SK-N-SH (cell line): ENCODE measurements at regions not wholly inside any gene's neighbourhood (a gene's known extent, or its start where the extent isn't known, plus 50 kb on each side); places are given as distances from the start of the nearest gene placed in this dataset.

ENCODE experiments used
- CTCF ChIA-PET: fragments of 300-600, 350-600 bp; formaldehyde crosslinking; extraction: SDS; loops from one replicate; lab custom pipeline; 2021; lab: Yijun Ruan, JAX
- POLR2A ChIA-PET: fragments of 350-600 bp; sonication (Branson Sonifier 250); formaldehyde crosslinking; extraction: SDS; loops from one replicate; lab custom pipeline; 2020; ENCODE audit warnings: antibody characterized with exemption, inconsistent platforms; lab: Yijun Ruan, JAX
- DNase-seq: peaks from one replicate; pipeline ENCODE4 v3.0.0; 2012
- H2AFZ ChIP-seq: fragments of 200-600 bp; sonication (generic); 2 replicates; pipeline ENCODE4 v1.8.1; 2016; ENCODE audit warnings: antibody characterized with exemption, mild to moderate bottlenecking, low read depth
- H3F3A ChIP-seq: fragments of 200-600 bp; sonication (generic); replicated peaks from 2 replicates; pipeline ENCODE3; 2016; ENCODE audit warnings: antibody characterized with exemption, mild to moderate bottlenecking; ENCODE audit not compliant: insufficient read depth
- H3K27ac ChIP-seq, 2 experiments: fragments of 200-500 bp in 1 of 2; fragments of 200-600 bp in 1 of 2; sonication (Bioruptor generic) in 1 of 2; sonication (generic), shearing (Covaris generic) in 1 of 2; 2 replicates each; pipeline versions ENCODE4 v1.5.1 to v1.6.1; 2014 to 2016; ENCODE audit warnings: low read depth in 2 of 2, inconsistent platforms in 1 of 2, low read length in 1 of 2, mild to moderate bottlenecking in 1 of 2, mixed read lengths in 1 of 2
- H3K27me3 ChIP-seq: fragments of 200-600 bp; sonication (generic), shearing (Covaris generic); 2 replicates; pipeline ENCODE4 v1.6.1; 2016; ENCODE audit warnings: mixed run types; ENCODE audit not compliant: insufficient read depth
- H3K36me3 ChIP-seq, 2 experiments: fragments of 200-500 bp in 1 of 2; fragments of 200-600 bp in 1 of 2; sonication (Bioruptor generic) in 1 of 2; sonication (generic) in 1 of 2; replicated peaks in 1 of 2; 2 replicates each; pipeline versions ENCODE3 to v1.5.1; 2014 to 2016; ENCODE audit warnings: low read length in 1 of 2, mild to moderate bottlenecking in 1 of 2; ENCODE audit not compliant: insufficient read depth in 2 of 2, control insufficient read depth in 1 of 2
- H3K4me1 ChIP-seq, 2 experiments: fragments of 200-500 bp in 1 of 2; fragments of 200-600 bp in 1 of 2; sonication (Bioruptor generic) in 1 of 2; sonication (generic), shearing (Covaris generic) in 1 of 2; 2 replicates each; pipeline versions ENCODE4 v1.5.1 to v1.6.1; 2014 to 2016; ENCODE audit warnings: low read depth in 1 of 2, low read length in 1 of 2, mixed run types in 1 of 2; ENCODE audit not compliant: insufficient read depth in 2 of 2, control insufficient read depth in 1 of 2
- H3K4me2 ChIP-seq: fragments of 200-600 bp; sonication (generic), shearing (Covaris generic); 2 replicates; pipeline ENCODE4 v1.6.1; 2017; ENCODE audit warnings: mixed run types
- H3K4me3 ChIP-seq, 2 experiments: fragments of 200-500 bp in 1 of 2; fragments of 200-600 bp in 1 of 2; sonication (Bioruptor generic) in 1 of 2; sonication (generic), shearing (Covaris generic) in 1 of 2; 2 replicates each; pipeline versions ENCODE4 v1.5.1 to v1.8.1; 2014 to 2016; ENCODE audit warnings: low read depth in 2 of 2, inconsistent platforms in 1 of 2, low read length in 1 of 2, mild to moderate bottlenecking in 1 of 2, mixed read lengths in 1 of 2, moderate library complexity in 1 of 2
- H3K79me2 ChIP-seq: fragments of 200-600 bp; sonication (generic); 2 replicates; pipeline ENCODE4 v1.8.1; 2017; ENCODE audit warnings: mild to moderate bottlenecking; ENCODE audit not compliant: insufficient read depth
- H3K9ac ChIP-seq: fragments of 200-600 bp; sonication (generic); 2 replicates; pipeline ENCODE4 v1.6.1; 2017; ENCODE audit warnings: mixed run types
- H3K9me2 ChIP-seq: fragments of 200-600 bp; sonication (generic); 2 replicates; pipeline ENCODE4 v1.6.1; 2017; ENCODE audit warnings: mixed run types
- H3K9me3 ChIP-seq: fragments of 200-600 bp; sonication (generic); 2 replicates; pipeline ENCODE4 v1.6.1; 2017; ENCODE audit warnings: mixed run types, mild to moderate bottlenecking, moderate library complexity
- H4K20me1 ChIP-seq: fragments of 200-600 bp; sonication (generic); 2 replicates; pipeline ENCODE4 v1.6.1; 2017; ENCODE audit warnings: mild to moderate bottlenecking, mixed run types; ENCODE audit not compliant: insufficient read depth
- ELF1 ChIP-seq: IDR thresholded peaks from 2 replicates; pipeline ENCODE4 v1.4.0; 2012
- EP300 ChIP-seq, 2 experiments: IDR thresholded peaks; 2 replicates each; pipeline versions ENCODE4 v1.4.0 to v1.6.1; 2012; ENCODE audit warnings: borderline replicate concordance in 1 of 2, low read depth in 1 of 2, low read length in 1 of 2
- EZH2phosphoT487 ChIP-seq: fragments of 200-600 bp; sonication (generic); IDR thresholded peaks from 2 replicates; pipeline ENCODE4 v1.6.1; 2017; ENCODE audit warnings: low read depth, mixed run types, mild to moderate bottlenecking, antibody characterized with exemption, moderate library complexity, borderline replicate concordance
- FOSL2 ChIP-seq: IDR thresholded peaks from 2 replicates; pipeline ENCODE4 v1.4.0; 2012; ENCODE audit warnings: low read depth, mild to moderate bottlenecking, moderate library complexity, borderline replicate concordance
- FOXM1 ChIP-seq: IDR thresholded peaks from 2 replicates; pipeline ENCODE4 v1.4.0; 2012; ENCODE audit warnings: low read depth, mild to moderate bottlenecking
- MXI1 ChIP-seq: IDR thresholded peaks from 2 replicates; pipeline ENCODE4 v1.6.1; 2012; ENCODE audit warnings: mild to moderate bottlenecking, low read depth, low read length, improper control_type of control experiment
- NFIC ChIP-seq: IDR thresholded peaks from 2 replicates; pipeline ENCODE4 v1.4.0; 2012; ENCODE audit warnings: borderline replicate concordance
- POLR2AphosphoS5 ChIP-seq: IDR thresholded peaks from 2 replicates; pipeline ENCODE4 v1.6.1; 2012; ENCODE audit warnings: low read depth, low read length
- RCOR1 ChIP-seq: fragments of 150-350 bp; IDR thresholded peaks from 2 replicates; pipeline ENCODE4 v1.6.1; 2017; ENCODE audit warnings: antibody characterized with exemption, low read length
- SMC3 ChIP-seq: IDR thresholded peaks from 2 replicates; pipeline ENCODE4 v1.6.1; 2012; ENCODE audit warnings: low read depth, low read length, improper control_type of control experiment
- YY1 ChIP-seq: IDR thresholded peaks from 2 replicates; pipeline ENCODE4 v1.4.0; 2012; ENCODE audit warnings: low read depth, mild to moderate bottlenecking
- WGBS: methylation state at CpG from one replicate; pipeline ENCODE4 v1.1.6; 2017; ENCODE audit warnings: low lambda C conversion rate; 5-methylcytosine and 5-hydroxymethylcytosine counted together
- TF ChIP-seq, protein P1 (sequence below): fragments of 200-600 bp; sonication (generic); IDR thresholded peaks from 2 replicates; pipeline ENCODE4 v1.6.1; 2017; ENCODE audit warnings: antibody characterized with exemption, mild to moderate bottlenecking, moderate library complexity

DNA sequence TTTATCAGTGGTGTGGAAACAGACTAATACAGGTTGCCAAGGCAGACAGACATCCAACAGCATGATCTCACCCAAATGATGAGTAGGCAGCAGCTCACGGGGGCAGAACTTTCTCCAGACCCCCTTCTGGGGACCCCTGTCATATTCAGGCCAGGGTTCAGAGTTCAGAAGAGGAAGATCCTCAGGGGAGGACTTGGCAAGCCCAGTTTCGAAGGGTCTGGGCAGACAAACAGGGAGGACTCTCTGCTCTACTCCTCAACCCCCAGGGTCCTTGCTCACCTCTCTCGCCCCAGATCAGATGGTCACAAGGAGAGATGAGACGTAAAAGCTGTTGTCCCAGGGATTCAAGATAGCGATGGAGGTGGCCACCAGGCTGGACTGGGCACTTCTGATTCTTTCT lies 215.1 kb upstream of the MVB12B start:
- WGBS: 32% methylated on average over 5 of the region's 5 CpGs
- POLR2A ChIA-PET: no interaction called here

DNA sequence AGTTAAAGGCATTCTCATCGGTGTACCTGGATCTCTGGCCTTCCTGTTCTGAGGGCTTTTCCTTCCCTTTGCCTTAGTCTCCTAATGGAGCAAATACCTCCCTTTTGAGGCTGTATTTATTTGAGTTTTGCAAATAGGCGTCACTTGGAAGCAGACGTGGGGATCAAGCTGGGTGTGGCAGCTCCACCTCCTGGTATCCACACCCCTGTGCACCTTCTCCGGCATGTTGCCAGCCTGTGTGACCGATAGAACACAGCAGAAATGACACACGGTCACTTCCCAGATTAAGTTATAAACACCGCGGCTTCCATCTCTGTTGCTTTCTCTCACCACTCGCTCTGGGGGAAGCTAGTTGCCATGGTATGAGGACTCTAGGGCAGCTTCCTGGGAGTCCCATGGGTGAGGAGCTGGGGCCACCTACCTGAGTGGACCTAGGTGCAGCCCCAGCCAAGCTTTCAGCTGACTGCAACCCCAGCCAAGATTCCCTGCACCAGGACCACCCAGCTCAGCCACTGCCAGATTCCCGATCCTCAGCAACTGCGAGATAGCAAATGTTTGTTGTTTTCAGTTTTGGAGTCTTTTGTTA lies 214.4 kb upstream of the MVB12B start:
- ChIA-PET CTCF (interaction anchor here (0.6 to 1.5 kb wide), 3 partner anchors 8 to 14 kb away, joined by 3 to 5 read pairs (median 5); no protein-coding TSS in a partner anchor), POLR2A (no interaction called here)
- H3K27ac ChIP-seq: no peak overlapping the region
- DNase-seq: no peak
- no peaks in the 10 kb centered on the region for H3K36me3 ChIP-seq
- H3K9me3 ChIP-seq: no peaks in the 10 kb centered on the region
- no peak overlapping the region for H3K4me3 ChIP-seq
- TF ChIP-seq YY1 (no peak), ELF1 (no peak), RCOR1 (no peak), EP300 (IDR thresholded peaks at IDR 0.05; ENCODE audit: borderline replicate concordance in 1 of 2, low read depth in 1 of 2, low read length in 1 of 2) (no peak)
- no peaks in the 10 kb centered on the region for H3K4me1 ChIP-seq
- no peak overlapping the region for H3K4me2 ChIP-seq
- no peaks in the 10 kb centered on the region for H4K20me1 ChIP-seq
- peaks cover 25% of the 10 kb centered on the region; the same call in 1 of the 2 replicates for H3K27me3 ChIP-seq
- WGBS: 69% methylated on average over 9 of the region's 11 CpGs
- no peaks in the 10 kb centered on the region for H3F3A ChIP-seq
- H3K9ac ChIP-seq: no peak overlapping the region
- H3K79me2 ChIP-seq: no peaks in the 10 kb centered on the region
- no peaks in the 10 kb centered on the region for H3K9me2 ChIP-seq
- H2AFZ ChIP-seq: no peak overlapping the region

More for the DNA sequence above, 215.1 kb upstream of the MVB12B start:
- TF ChIP-seq EP300 (IDR thresholded peaks at IDR 0.05; ENCODE audit: borderline replicate concordance in 1 of 2, low read depth in 1 of 2, low read length in 1 of 2): no peak
- no peak for TF ChIP-seq NFIC
- no peak for TF ChIP-seq FOXM1
- no peak for TF ChIP-seq MXI1
- no peak for TF ChIP-seq EZH2phosphoT487
- Histone ChIP-seq H2AFZ (no peak overlapping the region), H3K36me3 (no peaks in the 10 kb centered on the region), H3K4me3 (no peak overlapping the region), H3K9me2 (no peaks in the 10 kb centered on the region), H3K9me3 (no peaks in the 10 kb centered on the region), H3K4me2 (no peak overlapping the region), H4K20me1 (no peaks in the 10 kb centered on the region), H3K27me3 (peaks cover 25% of the 10 kb centered on the region; the same call in 1 of the 2 replicates), H3K79me2 (no peaks in the 10 kb centered on the region), H3K9ac (no peak overlapping the region), H3F3A (no peaks in the 10 kb centered on the region), H3K4me1 (no peaks in the 10 kb centered on the region), H3K27ac (no peak overlapping the region)
- DNase-seq: no peak
- CTCF ChIA-PET: no interaction called here

DNA sequence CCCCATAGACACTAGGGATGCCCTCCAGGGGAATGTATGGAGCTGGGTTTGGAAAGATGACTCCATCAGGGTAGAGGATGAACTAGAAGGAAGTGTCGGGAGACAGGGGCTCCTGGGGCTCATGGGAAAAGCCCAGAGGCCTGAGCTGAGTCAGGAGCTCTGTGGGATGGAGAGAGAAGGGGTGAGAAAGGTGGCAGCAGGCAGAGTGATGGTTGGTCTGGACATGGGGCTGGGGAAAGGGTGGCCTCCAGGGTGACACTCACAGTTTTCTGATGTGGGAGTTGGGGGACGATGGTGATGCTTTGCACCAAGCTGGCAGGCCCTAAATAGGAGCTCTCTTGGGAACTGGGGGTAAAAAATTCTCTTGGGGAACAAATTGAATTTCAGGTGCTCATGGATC lies 213.5 kb upstream of the MVB12B start:
- Histone ChIP-seq H4K20me1 (no peaks in the 10 kb centered on the region), H3K4me2 (no peak overlapping the region), H3K9ac (no peak overlapping the region), H3K27me3 (peaks cover 25% of the 10 kb centered on the region; the same call in 1 of the 2 replicates), H2AFZ (no peak overlapping the region), H3K36me3 (no peaks in the 10 kb centered on the region), H3K27ac (no peak overlapping the region), H3K4me3 (no peak overlapping the region), H3K4me1 (no peaks in the 10 kb centered on the region), H3K9me3 (no peaks in the 10 kb centered on the region), H3K79me2 (no peaks in the 10 kb centered on the region), H3F3A (no peaks in the 10 kb centered on the region), H3K9me2 (no peaks in the 10 kb centered on the region)
- no peak for DNase-seq
- ChIA-PET CTCF (interaction anchor here (0.6 to 1.5 kb wide), 3 partner anchors 9 to 15 kb away, joined by 3 to 5 read pairs (median 5); no protein-coding TSS in a partner anchor), POLR2A (no interaction called here)
- WGBS: 14% methylated on average over 2 of the region's 2 CpGs
- TF ChIP-seq POLR2AphosphoS5 (no peak), FOSL2 (no peak), FOXM1 (no peak), SMC3 (no peak), ELF1 (no peak)
- TF ChIP-seq, protein P1, sequence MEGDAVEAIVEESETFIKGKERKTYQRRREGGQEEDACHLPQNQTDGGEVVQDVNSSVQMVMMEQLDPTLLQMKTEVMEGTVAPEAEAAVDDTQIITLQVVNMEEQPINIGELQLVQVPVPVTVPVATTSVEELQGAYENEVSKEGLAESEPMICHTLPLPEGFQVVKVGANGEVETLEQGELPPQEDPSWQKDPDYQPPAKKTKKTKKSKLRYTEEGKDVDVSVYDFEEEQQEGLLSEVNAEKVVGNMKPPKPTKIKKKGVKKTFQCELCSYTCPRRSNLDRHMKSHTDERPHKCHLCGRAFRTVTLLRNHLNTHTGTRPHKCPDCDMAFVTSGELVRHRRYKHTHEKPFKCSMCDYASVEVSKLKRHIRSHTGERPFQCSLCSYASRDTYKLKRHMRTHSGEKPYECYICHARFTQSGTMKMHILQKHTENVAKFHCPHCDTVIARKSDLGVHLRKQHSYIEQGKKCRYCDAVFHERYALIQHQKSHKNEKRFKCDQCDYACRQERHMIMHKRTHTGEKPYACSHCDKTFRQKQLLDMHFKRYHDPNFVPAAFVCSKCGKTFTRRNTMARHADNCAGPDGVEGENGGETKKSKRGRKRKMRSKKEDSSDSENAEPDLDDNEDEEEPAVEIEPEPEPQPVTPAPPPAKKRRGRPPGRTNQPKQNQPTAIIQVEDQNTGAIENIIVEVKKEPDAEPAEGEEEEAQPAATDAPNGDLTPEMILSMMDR: no peak
